Breast epithelium (tissue), 3 donors: ENCODE measurements at regions not wholly inside any gene's neighbourhood (a gene's known extent, or its start where the extent isn't known, plus 50 kb on each side); places are given as distances from the start of the nearest gene placed in this dataset.

ENCODE experiments used
- CTCF ChIP-seq, 3 donors: fragments of 450-650 bp; IDR thresholded peaks; one replicate each; pipeline ENCODE4 v1.5.1; 2016 to 2017; ENCODE audit warnings: antibody characterized with exemption in 3 of 3, mild to moderate bottlenecking in 3 of 3, moderate library complexity in 3 of 3
- POLR2A ChIP-seq: fragments of 450-650 bp; IDR thresholded peaks from one replicate; pipeline ENCODE4 v1.6.1; 2016; ENCODE audit warnings: antibody characterized with exemption, mild to moderate bottlenecking, moderate library complexity
- POLR2AphosphoS5 ChIP-seq, 3 donors: sonication (generic); formaldehyde crosslinking; IDR thresholded peaks; one replicate each; pipeline ENCODE4 v1.6.1; 2017; ENCODE audit warnings: antibody characterized with exemption in 3 of 3

- TF ChIP-seq POLR2AphosphoS5 (IDR thresholded peaks at IDR 0.05) (no peak), POLR2A (no peak), CTCF (IDR thresholded peaks at IDR 0.05) (no peak)
These were observed 220.9 kb downstream of the FSCB start for GRCh38 chr14:44286201-44286600.
